Kidney (tissue), 13 donors: ENCODE measurements at regions not wholly inside any gene's neighbourhood (a gene's known extent, or its start where the extent isn't known, plus 50 kb on each side); places are given as distances from the start of the nearest gene placed in this dataset.

Experiments
- DNase-seq, 5 donors: peaks; one replicate each; pipeline ENCODE4 v3.0.0-alpha.2; 2013 to 2020
- FAIRE-seq: peaks from 2 replicates; lab custom pipeline; 2012; peaks lifted over from hg19 to GRCh38; lab: Jason Lieb, UNC
- H3K27ac ChIP-seq, 2 donors: one replicate each; pipeline ENCODE4 v1.7.0; 2013; ENCODE audit warnings: low read depth in 2 of 2, low read length in 2 of 2, inconsistent platforms in 1 of 2
- H3K27me3 ChIP-seq: one replicate; pipeline ENCODE4 v1.7.1; 2013; ENCODE audit warnings: low read length, inconsistent platforms; ENCODE audit not compliant: control insufficient read depth, insufficient read depth
- H3K36me3 ChIP-seq, 3 donors: one replicate each; pipeline versions ENCODE4 v1.7.0 to v1.7.1; 2013; ENCODE audit warnings: low read length in 3 of 3, control low read depth in 1 of 3, inconsistent platforms in 1 of 3; ENCODE audit not compliant: insufficient read depth in 3 of 3, control insufficient read depth in 2 of 3
- H3K4me1 ChIP-seq, 3 donors: one replicate each; pipeline versions ENCODE4 v1.7.0 to v1.7.1; 2013; ENCODE audit warnings: low read length in 3 of 3, inconsistent platforms in 1 of 3, low read depth in 1 of 3; ENCODE audit not compliant: control insufficient read depth in 2 of 3, insufficient read depth in 2 of 3
- H3K4me3 ChIP-seq, 3 donors: one replicate each; pipeline versions ENCODE4 v1.7.0 to v1.8.1; 2013; ENCODE audit warnings: low read length in 3 of 3, control low read depth in 1 of 3, inconsistent platforms in 1 of 3
- H3K9ac ChIP-seq, 3 donors: one replicate each; pipeline versions ENCODE4 v1.7.0 to v1.7.1; 2013; ENCODE audit warnings: low read length in 3 of 3, control low read depth in 1 of 3, inconsistent platforms in 1 of 3
- H3K9me3 ChIP-seq, 3 donors: one replicate each; pipeline versions ENCODE4 v1.7.0 to v1.7.1; 2013; ENCODE audit warnings: low read length in 3 of 3, control low read depth in 1 of 3, inconsistent platforms in 1 of 3; ENCODE audit not compliant: control insufficient read depth in 2 of 3, insufficient read depth in 1 of 3
- CTCF ChIP-seq: IDR thresholded peaks from 3 replicates; pipeline ENCODE4 v1.5.1; 2012; ENCODE audit warnings: mild to moderate bottlenecking, moderate library complexity, borderline replicate concordance; ENCODE audit not compliant: insufficient read depth; ENCODE audit errors: extremely low read depth
- intact Hi-C: fragments of 100-400 bp; cut with DNase I; formaldehyde crosslinking; loops from one replicate; pipeline ENCODE4 v1.11.1; 2022
- donor health status: control.
- donor health status: control.
- donor health status: control.
- donor health status: control.
- donor health status: control.
- donor health status: DM: yes; HTN: yes; CAD: no.
- donor health status: Normal renal cell carcinoma (clear cell type).

GRCh38 chr22:22187299-22187698 lies 57.3 kb upstream of the VPREB1 start:
- intact Hi-C loops: no loop called here
- no peak overlapping the region for H3K9ac ChIP-seq
- TF ChIP-seq CTCF: no peak
- no peaks in the 10 kb centered on the region for H3K9me3 ChIP-seq
- no peak overlapping the region for H3K4me3 ChIP-seq
- no peaks in the 10 kb centered on the region for H3K36me3 ChIP-seq
- DNase-seq (peak in 1 of 5 donors; percentile 29), FAIRE-seq (no peak)
- H3K27ac ChIP-seq: peak overlapping the region in 1 of 2 donors; percentile 33
- no peaks in the 10 kb centered on the region for H3K27me3 ChIP-seq
- peaks cover 0 to 12% (median 6%) of the 10 kb centered on the region in 3 donors for H3K4me1 ChIP-seq

- DNase-seq (no peak), FAIRE-seq (no peak)
- Histone ChIP-seq H3K4me3 (no peak overlapping the region), H3K4me1 (peaks cover 0 to 20% (median 18%) of the 10 kb centered on the region in 3 donors), H3K36me3 (no peaks in the 10 kb centered on the region), H3K27ac (peak overlapping the region in 1 of 2 donors; percentile 13), H3K9me3 (no peaks in the 10 kb centered on the region), H3K27me3 (no peaks in the 10 kb centered on the region), H3K9ac (no peak overlapping the region)
- no peak for TF ChIP-seq CTCF
- intact Hi-C loops: no loop called here
Measured at GRCh38 chr22:22185844-22186499, 58.6 kb upstream of the VPREB1 start.

GRCh38 chr22:22185217-22185616 lies 59.4 kb upstream of the VPREB1 start:
- H3K4me1 ChIP-seq: peaks cover 0 to 23% (median 18%) of the 10 kb centered on the region in 3 donors
- no peaks in the 10 kb centered on the region for H3K27me3 ChIP-seq
- TF ChIP-seq CTCF: no peak
- H3K9me3 ChIP-seq: no peaks in the 10 kb centered on the region
- intact Hi-C loops: no loop called here
- no peak for FAIRE-seq
- DNase-seq: no peak
- no peaks in the 10 kb centered on the region for H3K36me3 ChIP-seq
- no peak overlapping the region for H3K9ac ChIP-seq
- H3K27ac ChIP-seq: no peak overlapping the region
- no peak overlapping the region for H3K4me3 ChIP-seq
